NT2/D1 (cell line): ENCODE measurements at regions not wholly inside any gene's neighbourhood (a gene's known extent, or its start where the extent isn't known, plus 50 kb on each side); places are given as distances from the start of the nearest gene placed in this dataset.

Experiments
- YY1 ChIP-seq: IDR thresholded peaks from 2 replicates; pipeline ENCODE4 v1.6.1; 2011; ENCODE audit not compliant: insufficient read length, insufficient read depth
- ZNF274 ChIP-seq: IDR thresholded peaks from 2 replicates; pipeline ENCODE4 v1.6.1; 2011; ENCODE audit warnings: mild to moderate bottlenecking, low read depth, low read length

- TF ChIP-seq YY1 = no peak
- no peak for TF ChIP-seq ZNF274
These were observed 423.3 kb downstream of the GPAT3 start for GRCh38 chr4:83959160-83959559.
